CD8-positive, alpha-beta memory T cell (primary cell): ENCODE measurements at regions not wholly inside any gene's neighbourhood (a gene's known extent, or its start where the extent isn't known, plus 50 kb on each side); places are given as distances from the start of the nearest gene placed in this dataset.
A peak's percentile ranks its signal among the peaks of the same experiment; 100 is the strongest.

Experiments used
- CTCF ChIA-PET: fragments of 350-600 bp; sonication (Branson Sonifier 250); formaldehyde crosslinking; loops from one replicate; lab custom pipeline; 2021; ENCODE audit warnings: antibody characterized with exemption; lab: Charles Lee
- POLR2A ChIA-PET: fragments of 350-600 bp; sonication (Branson Sonifier 250); formaldehyde crosslinking; loops from one replicate; lab custom pipeline; 2021; ENCODE audit warnings: antibody characterized with exemption; lab: Charles Lee
- DNase-seq, 5 donors: peaks; one replicate each; pipeline versions ENCODE4 v3.0.0 to v3.0.0-alpha.2; 2020 to 2022; ENCODE audit warnings: mixed read lengths in 1 of 5
- H3K27ac ChIP-seq: one replicate; pipeline ENCODE4 v1.7.0; 2013; ENCODE audit warnings: low read depth, mild to moderate bottlenecking, low read length, moderate library complexity
- H3K27me3 ChIP-seq: 2 replicates; pipeline ENCODE4 v1.7.0; 2013; ENCODE audit warnings: low read length, mild to moderate bottlenecking; ENCODE audit not compliant: insufficient read depth, poor library complexity, severe bottlenecking
- H3K36me3 ChIP-seq: 2 replicates; pipeline ENCODE4 v1.7.0; 2013; ENCODE audit warnings: mild to moderate bottlenecking, low read length, moderate library complexity; ENCODE audit not compliant: insufficient read depth
- H3K4me1 ChIP-seq: 2 replicates; pipeline ENCODE4 v1.7.0; 2013; ENCODE audit warnings: mild to moderate bottlenecking, low read length, moderate library complexity; ENCODE audit not compliant: insufficient read depth
- H3K4me3 ChIP-seq: 2 replicates; pipeline ENCODE4 v1.7.0; 2013; ENCODE audit warnings: mild to moderate bottlenecking, low read length
- H3K9me3 ChIP-seq: 2 replicates; pipeline ENCODE4 v1.7.0; 2013; ENCODE audit warnings: mild to moderate bottlenecking, low read length
- H3K27ac Mint-ChIP-seq, 8 donors: one replicate each; pipeline ENCODE4 v1.8.0; 2020 to 2021; ENCODE audit warnings: mixed read lengths in 8 of 8, mild to moderate bottlenecking in 6 of 8, inconsistent platforms in 3 of 8, moderate library complexity in 3 of 8
- H3K27me3 Mint-ChIP-seq, 2 donors: one replicate each; pipeline ENCODE4 v1.8.0; 2020 to 2021; ENCODE audit warnings: mixed read lengths in 2 of 2, mild to moderate bottlenecking in 1 of 2, moderate library complexity in 1 of 2
- H3K36me3 Mint-ChIP-seq, 3 donors: one replicate each; pipeline ENCODE4 v1.8.0; 2020 to 2021; ENCODE audit warnings: mixed read lengths in 3 of 3, inconsistent platforms in 1 of 3, mild to moderate bottlenecking in 1 of 3
- H3K4me1 Mint-ChIP-seq, 3 donors: one replicate each; pipeline ENCODE4 v1.8.0; 2020 to 2021; ENCODE audit warnings: mixed read lengths in 3 of 3, inconsistent platforms in 1 of 3, mild to moderate bottlenecking in 1 of 3
- H3K4me3 Mint-ChIP-seq, 7 donors: one replicate each; pipeline ENCODE4 v1.8.0; 2020 to 2021; ENCODE audit warnings: mixed read lengths in 7 of 7, mild to moderate bottlenecking in 6 of 7, moderate library complexity in 4 of 7, inconsistent platforms in 2 of 7
- H3K9me3 Mint-ChIP-seq, 5 donors: one replicate each; pipeline ENCODE4 v1.8.0; 2020 to 2022; ENCODE audit warnings: mixed read lengths in 5 of 5, mild to moderate bottlenecking in 3 of 5, moderate library complexity in 2 of 5, inconsistent platforms in 1 of 5

DNA sequence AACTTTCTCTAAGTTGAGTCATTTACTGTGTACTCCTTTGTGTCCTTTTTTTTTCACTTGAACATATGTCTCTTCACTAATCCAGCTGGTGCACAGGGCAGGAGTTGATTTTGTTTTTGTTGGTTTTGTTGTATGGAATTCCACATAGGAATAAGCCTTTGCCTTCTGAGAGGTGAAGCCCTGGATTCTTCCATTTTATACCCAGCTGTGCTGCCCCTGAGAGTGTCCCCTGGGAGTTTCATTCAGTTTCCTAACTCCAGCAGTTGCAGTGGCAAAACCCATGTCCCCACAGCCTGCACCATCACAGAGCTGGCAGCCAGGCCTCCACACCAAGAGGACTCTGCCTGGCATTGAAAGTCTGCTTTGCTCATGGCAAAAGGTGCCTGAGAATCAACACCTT is 107.3 kb upstream of the SYNDIG1 start:
- Mint-ChIP-seq H3K27ac (no peak overlapping the region), H3K27me3 (peaks cover 4 to 11% of the 10 kb centered on the region in 2 donors)

GRCh38 chr20:24361541-24361940 is 107.9 kb upstream of the SYNDIG1 start:
- Histone ChIP-seq H3K36me3 (no peaks in the 10 kb centered on the region), H3K4me3 (no peak overlapping the region), H3K9me3 (no peaks in the 10 kb centered on the region), H3K4me1 (no peaks in the 10 kb centered on the region), H3K27me3 (no peaks in the 10 kb centered on the region), H3K27ac (no peak overlapping the region)
- H3K27ac Mint-ChIP-seq = no peak overlapping the region
- H3K9me3 Mint-ChIP-seq = peaks cover 0 to 3% (median 3%) of the 10 kb centered on the region in 5 donors
- peaks cover 4 to 16% of the 10 kb centered on the region in 2 donors for H3K27me3 Mint-ChIP-seq
- CTCF ChIA-PET = no interaction called here
- DNase-seq = no peak
- no peaks in the 10 kb centered on the region for H3K36me3 Mint-ChIP-seq
- H3K4me1 Mint-ChIP-seq = no peaks in the 10 kb centered on the region
- H3K4me3 Mint-ChIP-seq = no peak overlapping the region
- POLR2A ChIA-PET = no interaction called here

More for the DNA sequence above, 107.3 kb upstream of the SYNDIG1 start:
- H3K27me3 ChIP-seq = no peaks in the 10 kb centered on the region
- peaks cover 0 to 3% (median 3%) of the 10 kb centered on the region in 5 donors for H3K9me3 Mint-ChIP-seq
- H3K4me3 ChIP-seq = no peak overlapping the region
- no peak for DNase-seq
- no peak overlapping the region for H3K4me3 Mint-ChIP-seq
- POLR2A ChIA-PET = no interaction called here
- H3K4me1 Mint-ChIP-seq = no peaks in the 10 kb centered on the region
- H3K27ac ChIP-seq = no peak overlapping the region
- H3K4me1 ChIP-seq = no peaks in the 10 kb centered on the region
- CTCF ChIA-PET = no interaction called here
- no peaks in the 10 kb centered on the region for H3K9me3 ChIP-seq
- H3K36me3 ChIP-seq = no peaks in the 10 kb centered on the region
- no peaks in the 10 kb centered on the region for H3K36me3 Mint-ChIP-seq

DNA sequence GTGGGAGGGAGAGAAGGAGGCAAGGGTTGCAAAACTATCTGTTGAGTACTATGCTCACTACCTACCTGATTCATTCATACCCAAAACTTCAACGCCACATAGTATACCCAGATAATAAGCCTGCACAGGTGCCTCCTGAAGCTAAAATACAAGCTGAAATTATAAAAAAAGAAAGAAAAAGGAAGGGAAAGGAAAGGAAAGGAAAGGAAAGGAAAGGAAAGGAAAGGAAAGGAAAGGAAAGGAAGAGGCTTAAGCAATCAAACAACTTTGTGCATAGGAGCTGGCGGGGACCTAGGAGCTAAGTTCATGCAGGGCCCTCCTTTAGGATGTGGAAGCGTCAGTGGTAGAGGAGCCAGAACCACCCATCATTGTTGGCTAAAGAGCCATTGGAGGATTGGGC is 108.9 kb upstream of the SYNDIG1 start:
- H3K4me1 Mint-ChIP-seq = no peaks in the 10 kb centered on the region
- DNase-seq = no peak
- H3K27ac ChIP-seq = no peak overlapping the region
- H3K36me3 ChIP-seq = no peaks in the 10 kb centered on the region
- H3K9me3 ChIP-seq = no peaks in the 10 kb centered on the region
- H3K4me3 Mint-ChIP-seq = no peak overlapping the region
- POLR2A ChIA-PET = no interaction called here
- no peaks in the 10 kb centered on the region for H3K27me3 ChIP-seq
- CTCF ChIA-PET = no interaction called here
- no peaks in the 10 kb centered on the region for H3K36me3 Mint-ChIP-seq
- no peaks in the 10 kb centered on the region for H3K4me1 ChIP-seq
- H3K4me3 ChIP-seq = no peak overlapping the region
- H3K27me3 Mint-ChIP-seq = peaks cover 7 to 16% of the 10 kb centered on the region in 2 donors
- H3K9me3 Mint-ChIP-seq = peaks cover 0 to 3% (median 3%) of the 10 kb centered on the region in 5 donors
- no peak overlapping the region for H3K27ac Mint-ChIP-seq

DNA sequence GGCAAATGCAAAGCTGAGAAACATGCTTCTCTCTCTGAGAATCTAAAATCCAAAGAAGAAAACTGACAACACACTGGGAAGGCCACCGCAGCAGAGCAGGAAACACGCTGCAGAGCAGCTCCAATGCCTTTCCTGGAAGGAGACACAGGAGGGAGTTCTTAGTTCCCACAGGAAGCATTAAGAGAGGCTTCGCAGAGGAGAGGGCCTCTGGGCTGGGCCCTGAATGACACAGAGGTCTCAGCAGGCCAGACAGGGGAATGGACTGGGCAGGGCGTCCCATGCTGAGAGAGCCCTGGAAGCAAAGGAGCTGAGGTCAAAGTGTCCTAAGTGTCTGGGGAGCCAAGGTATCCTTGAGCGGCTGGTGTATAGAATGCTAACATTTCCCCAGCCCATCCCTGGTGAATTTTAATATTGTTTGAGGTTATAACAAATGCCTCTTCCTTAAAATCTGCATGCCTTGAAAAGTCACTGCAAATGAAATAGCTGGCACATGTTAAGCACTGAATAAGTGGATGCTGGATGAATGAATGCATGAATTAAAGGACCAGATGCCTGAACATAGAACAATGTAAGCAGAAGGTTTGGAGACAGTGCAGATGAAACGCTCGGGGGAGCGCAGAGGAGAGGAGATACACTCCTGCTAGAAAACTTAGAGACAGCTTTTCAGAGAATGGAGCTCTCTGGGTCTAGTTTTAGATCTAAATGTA is 110.0 kb upstream of the SYNDIG1 start:
- Histone ChIP-seq H3K4me1 (no peaks in the 10 kb centered on the region), H3K27ac (no peak overlapping the region), H3K27me3 (no peaks in the 10 kb centered on the region), H3K36me3 (no peaks in the 10 kb centered on the region), H3K9me3 (no peaks in the 10 kb centered on the region), H3K4me3 (no peak overlapping the region)
- Mint-ChIP-seq H3K27ac (no peak overlapping the region), H3K4me3 (no peak overlapping the region), H3K27me3 (peaks cover 7 to 16% of the 10 kb centered on the region in 2 donors), H3K36me3 (no peaks in the 10 kb centered on the region), H3K4me1 (no peaks in the 10 kb centered on the region), H3K9me3 (peaks cover 0 to 3% (median 3%) of the 10 kb centered on the region in 5 donors)
- POLR2A ChIA-PET = no interaction called here
- no peak for DNase-seq
- CTCF ChIA-PET = no interaction called here

- no peaks in the 10 kb centered on the region for H3K4me1 Mint-ChIP-seq
- no peak overlapping the region for H3K27ac Mint-ChIP-seq
- no peaks in the 10 kb centered on the region for H3K4me1 ChIP-seq
- H3K27me3 Mint-ChIP-seq = peaks cover 9 to 16% of the 10 kb centered on the region in 2 donors
- H3K4me3 ChIP-seq = no peak overlapping the region
- H3K9me3 ChIP-seq = no peaks in the 10 kb centered on the region
- no peaks in the 10 kb centered on the region for H3K36me3 Mint-ChIP-seq
- no peak overlapping the region for H3K4me3 Mint-ChIP-seq
- CTCF ChIA-PET = interaction anchor here (0.6 kb wide), 1 partner anchor 247 kb away, joined by 3 read pairs; no protein-coding TSS in a partner anchor
- POLR2A ChIA-PET = no interaction called here
- H3K27ac ChIP-seq = no peak overlapping the region
- no peak for DNase-seq
- no peaks in the 10 kb centered on the region for H3K36me3 ChIP-seq
- H3K27me3 ChIP-seq = no peaks in the 10 kb centered on the region
- peaks cover 0 to 3% (median 3%) of the 10 kb centered on the region in 5 donors for H3K9me3 Mint-ChIP-seq
These were observed 111.5 kb upstream of the SYNDIG1 start for GRCh38 chr20:24357931-24358330.

DNA sequence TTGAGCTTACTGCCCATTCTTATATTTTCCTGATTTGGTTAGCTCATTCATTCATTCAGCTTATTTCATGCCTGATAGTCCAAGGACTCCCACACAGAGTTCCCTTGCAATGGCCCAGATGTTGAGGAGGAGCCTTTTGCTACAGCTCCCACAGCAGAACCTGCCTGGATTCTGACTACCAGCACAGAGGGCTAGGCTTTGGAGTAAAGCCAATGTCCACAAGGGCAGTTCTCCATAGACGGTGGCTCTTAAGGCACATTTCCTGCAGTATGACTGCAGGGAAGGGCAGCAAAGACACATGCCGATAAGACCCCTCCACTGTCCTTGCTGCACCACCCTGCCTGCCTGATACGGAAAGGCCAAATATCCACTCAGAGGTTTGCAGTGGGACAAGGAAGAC is 112.3 kb upstream of the SYNDIG1 start:
- Histone ChIP-seq H3K27ac (no peak overlapping the region), H3K27me3 (no peaks in the 10 kb centered on the region), H3K4me1 (no peaks in the 10 kb centered on the region), H3K4me3 (no peak overlapping the region), H3K9me3 (no peaks in the 10 kb centered on the region), H3K36me3 (no peaks in the 10 kb centered on the region)
- Mint-ChIP-seq H3K4me1 (no peaks in the 10 kb centered on the region), H3K27me3 (peaks cover 10 to 16% of the 10 kb centered on the region in 2 donors), H3K36me3 (no peaks in the 10 kb centered on the region), H3K4me3 (no peak overlapping the region), H3K9me3 (peaks cover 0 to 3% (median 3%) of the 10 kb centered on the region in 5 donors), H3K27ac (peak overlapping the region in 1 of 8 donors; percentile 64)
- POLR2A ChIA-PET = no interaction called here
- DNase-seq = no peak
- CTCF ChIA-PET = interaction anchor here (1.9 kb wide), 1 partner anchor 9 kb away, joined by 4 read pairs; no protein-coding TSS in a partner anchor

- Mint-ChIP-seq H3K4me1 (no peaks in the 10 kb centered on the region), H3K27me3 (peaks cover 7 to 11% of the 10 kb centered on the region in 2 donors), H3K4me3 (no peak overlapping the region), H3K36me3 (no peaks in the 10 kb centered on the region), H3K9me3 (no peaks in the 10 kb centered on the region), H3K27ac (no peak overlapping the region)
- ChIA-PET CTCF (no interaction called here), POLR2A (no interaction called here)
- Histone ChIP-seq H3K27me3 (no peaks in the 10 kb centered on the region), H3K9me3 (no peaks in the 10 kb centered on the region), H3K27ac (no peak overlapping the region), H3K4me3 (no peak overlapping the region), H3K4me1 (no peaks in the 10 kb centered on the region), H3K36me3 (no peaks in the 10 kb centered on the region)
- DNase-seq = no peak
These were observed 116.2 kb upstream of the SYNDIG1 start for GRCh38 chr20:24353135-24353690.

DNA sequence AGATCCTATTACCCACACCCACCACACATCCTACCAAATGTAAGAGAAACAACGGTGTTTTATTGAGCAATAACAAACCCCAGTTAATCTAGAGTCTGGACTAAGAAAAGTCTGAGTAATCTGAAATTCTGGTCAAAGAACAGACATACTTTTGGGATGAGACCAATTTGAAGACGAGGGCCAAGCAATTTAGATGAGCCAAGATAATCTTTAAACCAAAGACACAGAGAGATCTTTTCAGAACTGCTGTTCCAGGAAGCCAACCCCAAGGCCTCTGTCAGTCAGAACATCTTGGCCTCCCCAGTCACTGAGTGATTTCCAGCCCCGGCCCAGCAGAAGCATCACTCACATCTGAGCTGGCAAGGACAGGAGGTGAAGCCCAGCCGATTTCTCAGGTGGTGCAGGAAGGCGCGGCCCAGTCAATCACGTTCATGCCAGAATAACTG is 118.5 kb upstream of the SYNDIG1 start:
- Mint-ChIP-seq H3K9me3 (no peaks in the 10 kb centered on the region), H3K36me3 (no peaks in the 10 kb centered on the region), H3K4me3 (no peak overlapping the region), H3K4me1 (no peaks in the 10 kb centered on the region), H3K27me3 (peaks cover 0 to 6% of the 10 kb centered on the region in 2 donors), H3K27ac (no peak overlapping the region)
- ChIA-PET POLR2A (no interaction called here), CTCF (no interaction called here)
- H3K27ac ChIP-seq = no peak overlapping the region
- H3K4me1 ChIP-seq = no peaks in the 10 kb centered on the region
- H3K4me3 ChIP-seq = no peak overlapping the region
- H3K36me3 ChIP-seq = no peaks in the 10 kb centered on the region
- H3K9me3 ChIP-seq = no peaks in the 10 kb centered on the region
- no peak for DNase-seq
- H3K27me3 ChIP-seq = no peaks in the 10 kb centered on the region
